Prostate gland (tissue), 2 donors: ENCODE measurements at regions not wholly inside any gene's neighbourhood (a gene's known extent, or its start where the extent isn't known, plus 50 kb on each side); places are given as distances from the start of the nearest gene placed in this dataset.

Experiments used
- DNase-seq: peaks from one replicate; pipeline ENCODE4 v3.0.0-alpha.2; 2019; ENCODE audit warnings: low spot score
- H3K27ac ChIP-seq, 2 donors: fragments of 200-600 bp; sonication (generic); 2 replicates each; pipeline ENCODE4 v1.5.1; 2017 to 2019
- H3K27me3 ChIP-seq: fragments of 200-600 bp; sonication (generic); replicated peaks from 2 replicates; pipeline ENCODE4 v1.5.1; 2019; ENCODE audit not compliant: insufficient read depth
- H3K36me3 ChIP-seq, 2 donors: fragments of 200-600 bp; sonication (generic); 1 replicate in 1 of 2; 2 replicates in 1 of 2; pipeline versions ENCODE4 v1.5.1 to v1.8.1; 2017 to 2019
- H3K4me1 ChIP-seq: fragments of 200-600 bp; sonication (generic); replicated peaks from 2 replicates; pipeline ENCODE4 v1.5.1; 2019
- H3K4me3 ChIP-seq, 2 donors: fragments of 200-600 bp; sonication (generic); 2 replicates each; pipeline ENCODE4 v1.5.1; 2017 to 2019
- H3K9me3 ChIP-seq: fragments of 200-600 bp; sonication (generic); 2 replicates; pipeline ENCODE4 v1.5.1; 2017
- CTCF ChIP-seq, 4 experiments: fragments of 200-600 bp in 2 of 4; fragments of 450-650 bp in 2 of 4; sonication (generic) in 2 of 4; IDR thresholded peaks; 1 replicate in 3 of 4; 2 replicates in 1 of 4; pipeline ENCODE4 v1.5.1; 2016 to 2019; ENCODE audit warnings: antibody characterized with exemption in 4 of 4, mild to moderate bottlenecking in 2 of 4, moderate library complexity in 2 of 4
- POLR2A ChIP-seq: fragments of 450-650 bp; IDR thresholded peaks from one replicate; pipeline ENCODE4 v1.6.1; 2016; ENCODE audit warnings: antibody characterized with exemption, mild to moderate bottlenecking
- POLR2AphosphoS5 ChIP-seq: sonication (generic); formaldehyde crosslinking; IDR thresholded peaks from one replicate; pipeline ENCODE4 v1.6.1; 2017; ENCODE audit warnings: antibody characterized with exemption
- WGBS: methylation state at CpG from one replicate; pipeline ENCODE4 v1.1.5; 2018; 5-methylcytosine and 5-hydroxymethylcytosine counted together
- intact Hi-C: fragments of 100-400 bp; cut with DNase I; formaldehyde crosslinking; loops from one replicate; pipeline ENCODE4 v1.14.2; 2022

- intact Hi-C loops, result no loop called here
- no peak for TF ChIP-seq CTCF (IDR thresholded peaks at IDR 0.05)
- H3K27me3 ChIP-seq, result no peaks in the 10 kb centered on the region
- no peak for DNase-seq
- H3K4me3 ChIP-seq, result no peak overlapping the region
- no peaks in the 10 kb centered on the region for H3K4me1 ChIP-seq
- no peaks in the 10 kb centered on the region for H3K36me3 ChIP-seq
- 45% methylated on average over 2 of the region's 2 CpGs for WGBS
- no peaks in the 10 kb centered on the region for H3K9me3 ChIP-seq
- H3K27ac ChIP-seq, result no peak overlapping the region
Observed at GRCh38 chrX:16368696-16369095, 201.4 kb downstream of the MAGEB17 start.

GRCh38 chrX:16376056-16376455, 208.8 kb downstream of the MAGEB17 start:
- TF ChIP-seq POLR2AphosphoS5 (no peak), POLR2A (no peak), CTCF (IDR thresholded peaks at IDR 0.05) (no peak)
- H3K4me1 ChIP-seq, result no peaks in the 10 kb centered on the region
- no peaks in the 10 kb centered on the region for H3K9me3 ChIP-seq
- no peak overlapping the region for H3K4me3 ChIP-seq
- H3K36me3 ChIP-seq, result no peaks in the 10 kb centered on the region
- no peak for DNase-seq
- intact Hi-C loops, result no loop called here
- 50% methylated on average over 2 of the region's 2 CpGs for WGBS
- H3K27me3 ChIP-seq, result no peaks in the 10 kb centered on the region
- no peak overlapping the region for H3K27ac ChIP-seq

GRCh38 chrX:16386126-16386525, 218.8 kb downstream of the MAGEB17 start:
- H3K27me3 ChIP-seq, result no peaks in the 10 kb centered on the region
- no peaks in the 10 kb centered on the region for H3K4me1 ChIP-seq
- intact Hi-C loops, result no loop called here
- H3K27ac ChIP-seq, result no peak overlapping the region
- no peak for DNase-seq
- H3K36me3 ChIP-seq, result no peaks in the 10 kb centered on the region
- no peak overlapping the region for H3K4me3 ChIP-seq
- TF ChIP-seq POLR2A (no peak), CTCF (IDR thresholded peaks at IDR 0.05) (no peak), POLR2AphosphoS5 (no peak)
- no peaks in the 10 kb centered on the region for H3K9me3 ChIP-seq

GRCh38 chrX:16392597-16392996, 225.3 kb downstream of the MAGEB17 start:
- Histone ChIP-seq H3K9me3 (no peaks in the 10 kb centered on the region), H3K27me3 (no peaks in the 10 kb centered on the region), H3K27ac (no peak overlapping the region), H3K4me1 (no peaks in the 10 kb centered on the region), H3K36me3 (no peaks in the 10 kb centered on the region), H3K4me3 (no peak overlapping the region)
- 100% methylated on average over 2 of the region's 2 CpGs for WGBS
- intact Hi-C loops, result no loop called here
- DNase-seq, result no peak
- no peak for TF ChIP-seq POLR2AphosphoS5
- TF ChIP-seq POLR2A, result no peak
- no peak for TF ChIP-seq CTCF (IDR thresholded peaks at IDR 0.05)

- H3K4me3 ChIP-seq, result no peak overlapping the region
- no peaks in the 10 kb centered on the region for H3K27me3 ChIP-seq
- H3K27ac ChIP-seq, result no peak overlapping the region
- intact Hi-C loops, result no loop called here
- H3K36me3 ChIP-seq, result no peaks in the 10 kb centered on the region
- TF ChIP-seq POLR2A, result no peak
- no peak for TF ChIP-seq CTCF (IDR thresholded peaks at IDR 0.05)
- TF ChIP-seq POLR2AphosphoS5, result no peak
- no peaks in the 10 kb centered on the region for H3K4me1 ChIP-seq
- 78% methylated on average over 3 of the region's 3 CpGs for WGBS
- DNase-seq, result no peak
- no peaks in the 10 kb centered on the region for H3K9me3 ChIP-seq
Observed at GRCh38 chrX:16394290-16394689, 227.0 kb downstream of the MAGEB17 start.
